Transverse colon (tissue), 4 donors: ENCODE measurements at regions not wholly inside any gene's neighbourhood (a gene's known extent, or its start where the extent isn't known, plus 50 kb on each side); places are given as distances from the start of the nearest gene placed in this dataset.

Experiments used
- DNase-seq: peaks from one replicate; pipeline ENCODE4 v3.0.0-alpha.2; 2019
- H3K27ac ChIP-seq, 4 donors: fragments of 200-600 bp; sonication (generic); 2 replicates each; pipeline ENCODE4 v1.5.1; 2016 to 2018; ENCODE audit warnings: inconsistent platforms in 4 of 4
- H3K27me3 ChIP-seq: fragments of 200-600 bp; sonication (generic); 2 replicates; pipeline ENCODE4 v1.5.1; 2017; ENCODE audit warnings: inconsistent platforms
- H3K36me3 ChIP-seq, 4 donors: fragments of 200-600 bp; sonication (generic); 2 replicates each; pipeline ENCODE4 v1.5.1; 2017 to 2019; ENCODE audit warnings: inconsistent platforms in 4 of 4
- H3K4me1 ChIP-seq, 4 donors: fragments of 200-600 bp; sonication (generic); 2 replicates each; pipeline ENCODE4 v1.5.1; 2017 to 2020; ENCODE audit warnings: inconsistent platforms in 4 of 4
- H3K4me3 ChIP-seq, 4 donors: fragments of 200-600 bp; sonication (generic); 1 replicate in 1 of 4; 2 replicates in 3 of 4; pipeline versions ENCODE4 v1.5.1 to v1.6.1; 2017 to 2019; ENCODE audit warnings: inconsistent platforms in 4 of 4
- H3K9me3 ChIP-seq, 2 donors: fragments of 200-600 bp; sonication (generic); 2 replicates each; pipeline ENCODE4 v1.5.1; 2017 to 2019; ENCODE audit warnings: inconsistent platforms in 2 of 2
- EP300 ChIP-seq: sonication (generic); formaldehyde crosslinking; IDR thresholded peaks from one replicate; pipeline ENCODE4 v1.6.1; 2017; ENCODE audit warnings: antibody characterized with exemption, low read depth
- POLR2A ChIP-seq: fragments of 450-650 bp; IDR thresholded peaks from one replicate; pipeline ENCODE4 v1.6.1; 2016; ENCODE audit warnings: antibody characterized with exemption, mild to moderate bottlenecking, moderate library complexity
- POLR2AphosphoS5 ChIP-seq, 3 donors: sonication (generic); formaldehyde crosslinking; IDR thresholded peaks; one replicate each; pipeline ENCODE4 v1.6.1; 2016; ENCODE audit warnings: antibody characterized with exemption in 3 of 3
- WGBS, 2 donors: methylation state at CpG; one replicate each; pipeline ENCODE4 v1.1.5; 2018; ENCODE audit warnings: low coverage in 1 of 2; 5-methylcytosine and 5-hydroxymethylcytosine counted together
- in situ Hi-C, 4 donors: fragments of 200-750 bp; cut with MboI; loops; one replicate each; pipeline versions ENCODE4 v1.15.0 to v1.15.1; 2017; ENCODE audit warnings: low sequenced_read_pairs in 3 of 4, low pct_ligation_motif_present in 1 of 4, low pct_unique_long_range_greater_than_20kb in 1 of 4
- intact Hi-C: fragments of 100-400 bp; cut with DNase I; formaldehyde crosslinking; loops from one replicate; pipeline ENCODE4 v1.15.1; 2023; ENCODE audit warnings: low total_unique reads
- TF ChIP-seq, protein P1 (sequence below), 5 experiments: fragments of 200-600 bp in 3 of 5; fragments of 450-650 bp in 2 of 5; sonication (generic) in 3 of 5; IDR thresholded peaks; 1 replicate in 2 of 5; 2 replicates in 3 of 5; pipeline ENCODE4 v1.5.1; 2016 to 2017; ENCODE audit warnings: antibody characterized with exemption in 5 of 5, inconsistent platforms in 3 of 5, mild to moderate bottlenecking in 2 of 5, moderate library complexity in 1 of 5

- Histone ChIP-seq H3K36me3 (no peaks in the 10 kb centered on the region), H3K4me1 (no peaks in the 10 kb centered on the region), H3K27ac (no peak overlapping the region), H3K27me3 (no peaks in the 10 kb centered on the region), H3K4me3 (no peak overlapping the region), H3K9me3 (no peaks in the 10 kb centered on the region)
- 75% methylated on average over 7 of the region's 7 CpGs; no CpG with 5 or more reads in 1 of the 2 donors for WGBS, 2 donors
- in situ Hi-C loops (no loop called here), intact Hi-C loops (no loop called here)
- no peak for DNase-seq
- TF ChIP-seq EP300 (no peak), POLR2A (no peak), POLR2AphosphoS5 (IDR thresholded peaks at IDR 0.05) (no peak)
- TF ChIP-seq, protein P1, sequence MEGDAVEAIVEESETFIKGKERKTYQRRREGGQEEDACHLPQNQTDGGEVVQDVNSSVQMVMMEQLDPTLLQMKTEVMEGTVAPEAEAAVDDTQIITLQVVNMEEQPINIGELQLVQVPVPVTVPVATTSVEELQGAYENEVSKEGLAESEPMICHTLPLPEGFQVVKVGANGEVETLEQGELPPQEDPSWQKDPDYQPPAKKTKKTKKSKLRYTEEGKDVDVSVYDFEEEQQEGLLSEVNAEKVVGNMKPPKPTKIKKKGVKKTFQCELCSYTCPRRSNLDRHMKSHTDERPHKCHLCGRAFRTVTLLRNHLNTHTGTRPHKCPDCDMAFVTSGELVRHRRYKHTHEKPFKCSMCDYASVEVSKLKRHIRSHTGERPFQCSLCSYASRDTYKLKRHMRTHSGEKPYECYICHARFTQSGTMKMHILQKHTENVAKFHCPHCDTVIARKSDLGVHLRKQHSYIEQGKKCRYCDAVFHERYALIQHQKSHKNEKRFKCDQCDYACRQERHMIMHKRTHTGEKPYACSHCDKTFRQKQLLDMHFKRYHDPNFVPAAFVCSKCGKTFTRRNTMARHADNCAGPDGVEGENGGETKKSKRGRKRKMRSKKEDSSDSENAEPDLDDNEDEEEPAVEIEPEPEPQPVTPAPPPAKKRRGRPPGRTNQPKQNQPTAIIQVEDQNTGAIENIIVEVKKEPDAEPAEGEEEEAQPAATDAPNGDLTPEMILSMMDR (IDR thresholded peaks at IDR 0.05): no peak
These were observed 173.3 kb upstream of the PIEZO2 start for GRCh38 chr18:11322716-11323115.

GRCh38 chr18:11322006-11322405 is 172.6 kb upstream of the PIEZO2 start:
- Histone ChIP-seq H3K27ac (no peak overlapping the region), H3K36me3 (no peaks in the 10 kb centered on the region), H3K27me3 (no peaks in the 10 kb centered on the region), H3K4me3 (no peak overlapping the region), H3K9me3 (no peaks in the 10 kb centered on the region), H3K4me1 (no peaks in the 10 kb centered on the region)
- no peak for DNase-seq
- TF ChIP-seq POLR2A (no peak), EP300 (no peak), POLR2AphosphoS5 (IDR thresholded peaks at IDR 0.05) (no peak)
- TF ChIP-seq, protein P1 (IDR thresholded peaks at IDR 0.05): no peak
- WGBS, 2 donors: 44 to 56% methylated on average over 4 of the region's 4 CpGs
- in situ Hi-C loops (no loop called here), intact Hi-C loops (no loop called here)

DNA sequence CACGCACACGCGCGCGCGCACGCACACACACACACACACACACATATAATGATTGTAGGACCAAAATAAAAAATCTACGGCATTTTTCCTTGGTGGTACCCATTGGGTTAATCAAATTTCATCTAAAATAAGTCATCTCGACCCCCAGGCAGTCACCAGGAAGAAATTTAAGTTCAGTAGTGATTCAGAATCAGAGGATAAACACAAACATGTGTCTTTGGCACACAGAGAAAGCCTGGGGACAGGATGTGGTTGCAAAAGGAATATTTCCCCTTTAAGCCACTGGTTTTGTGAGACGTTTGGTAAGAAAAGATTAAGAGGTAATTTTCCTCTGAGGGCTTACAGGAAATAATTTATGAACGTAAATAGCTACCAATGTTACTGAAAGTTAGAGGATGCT is 171.6 kb upstream of the PIEZO2 start:
- no peak for DNase-seq
- Histone ChIP-seq H3K9me3 (no peaks in the 10 kb centered on the region), H3K27me3 (no peaks in the 10 kb centered on the region), H3K36me3 (no peaks in the 10 kb centered on the region), H3K4me3 (no peak overlapping the region), H3K4me1 (no peaks in the 10 kb centered on the region), H3K27ac (no peak overlapping the region)
- WGBS, 2 donors: 67 to 79% methylated on average over 9 to 11 of the region's 11 CpGs
- in situ Hi-C loops: no loop called here
- intact Hi-C loops: no loop called here
- TF ChIP-seq POLR2A (no peak), EP300 (no peak), POLR2AphosphoS5 (IDR thresholded peaks at IDR 0.05) (no peak)
- TF ChIP-seq, protein P1 (IDR thresholded peaks at IDR 0.05): no peak

DNA sequence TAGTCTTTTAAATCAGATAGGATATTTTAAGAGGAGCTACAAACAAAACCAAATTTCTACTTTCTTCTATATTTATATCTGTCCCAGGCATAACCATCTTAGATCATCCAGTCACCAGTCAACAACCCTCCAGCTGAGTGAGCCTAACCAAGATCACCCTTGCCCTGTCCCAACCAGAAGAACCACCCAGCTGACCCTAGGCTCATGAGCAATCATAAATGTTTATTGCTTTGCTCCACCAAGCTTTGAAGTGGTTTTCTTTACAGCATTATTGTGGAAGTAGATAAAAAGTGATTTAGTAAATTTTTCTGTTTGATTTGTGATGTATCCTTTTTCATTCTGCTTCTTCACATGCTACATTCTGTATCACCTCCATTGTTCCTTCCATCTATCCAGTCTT is 167.2 kb upstream of the PIEZO2 start:
- in situ Hi-C loops: no loop called here
- intact Hi-C loops: no loop called here

More for the DNA sequence above, 167.2 kb upstream of the PIEZO2 start:
- Histone ChIP-seq H3K36me3 (no peaks in the 10 kb centered on the region), H3K4me1 (no peaks in the 10 kb centered on the region), H3K9me3 (no peaks in the 10 kb centered on the region), H3K4me3 (no peak overlapping the region), H3K27ac (no peak overlapping the region), H3K27me3 (no peaks in the 10 kb centered on the region)
- TF ChIP-seq EP300: no peak
- no peak for TF ChIP-seq POLR2AphosphoS5 (IDR thresholded peaks at IDR 0.05)
- TF ChIP-seq, protein P1 (IDR thresholded peaks at IDR 0.05): no peak
- no peak for TF ChIP-seq POLR2A
- no peak for DNase-seq
